ENCODE measurements at regions not wholly inside any gene's neighbourhood (a gene's known extent, or its start where the extent isn't known, plus 50 kb on each side); places are given as distances from the start of the nearest gene placed in this dataset.
"Not testable (repeated sequence)": the region's sequence is repeated elsewhere in the genome, so short reads cannot be mapped to it uniquely, and the experiment has no call there.

- DNase-seq (ENCODE audit: insufficient read length, low spot score) (no peak), FAIRE-seq (no peak)
These were observed 436.0 kb downstream of the CNTNAP4 start for GRCh38 chr16:76713191-76713590.

GRCh38 chr16:76716251-76716650 lies 439.1 kb downstream of the CNTNAP4 start:
- DNase-seq (ENCODE audit: insufficient read length, low spot score); FAIRE-seq: not testable (repeated sequence)

GRCh38 chr16:76724181-76724580 lies 447.0 kb downstream of the CNTNAP4 start:
- DNase-seq (ENCODE audit: insufficient read length, low spot score) (no peak), FAIRE-seq (no peak)

GRCh38 chr16:76729525-76729924 lies 452.3 kb downstream of the CNTNAP4 start:
- FAIRE-seq (no peak), DNase-seq (ENCODE audit: insufficient read length, low spot score) (no peak)

GRCh38 chr16:76732894-76733293 lies 455.7 kb downstream of the CNTNAP4 start:
- DNase-seq (ENCODE audit: insufficient read length, low spot score) (no peak), FAIRE-seq (no peak)

GRCh38 chr16:76741623-76742022 lies 449.4 kb upstream of the MON1B start:
- FAIRE-seq (no peak), DNase-seq (ENCODE audit: insufficient read length, low spot score) (no peak)

GRCh38 chr16:76748461-76749348 lies 442.3 kb upstream of the MON1B start:
- no peak for FAIRE-seq
- no peak for DNase-seq (ENCODE audit: insufficient read length, low spot score)

- no peak for DNase-seq (ENCODE audit: insufficient read length, low spot score)
- no peak for FAIRE-seq
These were observed 441.1 kb upstream of the MON1B start for GRCh38 chr16:76749780-76750375.

- FAIRE-seq (no peak), DNase-seq (ENCODE audit: insufficient read length, low spot score) (no peak)
These were observed 435.5 kb upstream of the MON1B start for GRCh38 chr16:76755496-76755895.

- no peak for DNase-seq (ENCODE audit: insufficient read length, low spot score)
These were observed 434.6 kb upstream of the MON1B start for GRCh38 chr16:76756423-76756822.

GRCh38 chr16:76756951-76757350 lies 434.0 kb upstream of the MON1B start:
- FAIRE-seq (no peak), DNase-seq (ENCODE audit: insufficient read length, low spot score) (no peak)

More at GRCh38 chr16:76756423-76756822, 434.6 kb upstream of the MON1B start:
- FAIRE-seq, result no peak

- FAIRE-seq (no peak), DNase-seq (ENCODE audit: insufficient read length, low spot score) (no peak)
These were observed 424.5 kb upstream of the MON1B start for GRCh38 chr16:76766538-76766937.

- FAIRE-seq (no peak), DNase-seq (ENCODE audit: insufficient read length, low spot score) (no peak)
These were observed 422.7 kb upstream of the MON1B start for GRCh38 chr16:76768316-76768715.

- DNase-seq (ENCODE audit: insufficient read length, low spot score) (no peak), FAIRE-seq (no peak)
These were observed 422.0 kb upstream of the MON1B start for GRCh38 chr16:76768948-76769347.

- DNase-seq (ENCODE audit: insufficient read length, low spot score), result no peak
- FAIRE-seq, result no peak
These were observed 419.8 kb upstream of the MON1B start for GRCh38 chr16:76771216-76771615.

- FAIRE-seq (no peak), DNase-seq (ENCODE audit: insufficient read length, low spot score) (no peak)
These were observed 413.1 kb upstream of the MON1B start for GRCh38 chr16:76777721-76778465.

- FAIRE-seq (no peak), DNase-seq (ENCODE audit: insufficient read length, low spot score) (no peak)
These were observed 410.4 kb upstream of the MON1B start for GRCh38 chr16:76780556-76780955.

GRCh38 chr16:76784530-76784929 lies 406.5 kb upstream of the MON1B start:
- no peak for DNase-seq (ENCODE audit: insufficient read length, low spot score)
- FAIRE-seq, result no peak

- DNase-seq (ENCODE audit: insufficient read length, low spot score) (no peak), FAIRE-seq (no peak)
These were observed 403.6 kb upstream of the MON1B start for GRCh38 chr16:76787394-76787793.

GRCh38 chr16:76791151-76791550 lies 399.8 kb upstream of the MON1B start:
- FAIRE-seq (no peak), DNase-seq (ENCODE audit: insufficient read length, low spot score) (no peak)

GRCh38 chr16:76796416-76796815 lies 394.6 kb upstream of the MON1B start:
- FAIRE-seq, result no peak
- DNase-seq (ENCODE audit: insufficient read length, low spot score), result no peak

Measured in GM19239 (cell line).